ENCODE measurements at regions not wholly inside any gene's neighbourhood (a gene's known extent, or its start where the extent isn't known, plus 50 kb on each side); places are given as distances from the start of the nearest gene placed in this dataset.

DNA sequence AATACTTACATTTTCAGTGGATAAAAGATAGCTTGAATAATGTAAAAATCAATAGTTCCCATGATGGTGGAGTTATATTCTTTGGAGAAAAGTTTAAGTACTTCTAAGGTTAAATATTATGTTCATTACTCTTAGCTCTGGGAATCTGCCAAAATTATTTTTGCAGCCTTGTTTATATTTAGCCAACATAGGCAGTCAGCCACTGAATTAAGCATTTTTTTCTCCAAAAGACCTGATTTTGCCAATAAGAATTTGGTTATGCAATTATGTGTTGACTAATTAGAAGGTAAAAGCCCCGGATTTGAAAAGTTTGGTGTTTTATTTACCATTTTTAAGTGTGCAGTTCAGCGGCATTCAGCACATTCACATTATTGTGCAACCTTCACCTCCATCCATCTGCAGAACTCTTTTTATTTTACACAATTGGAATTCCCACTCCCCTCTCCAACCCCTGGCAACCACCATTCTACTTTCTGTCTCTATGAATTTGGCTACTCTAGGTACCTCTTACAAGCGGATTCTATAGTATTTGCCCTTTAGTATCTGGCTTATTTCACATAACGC is 90.1 kb upstream of the C1QTNF9B start:
- H3K27me3 ChIP-seq (replicated peaks in 1 of 4; ENCODE audit: control extremely low read depth in 1 of 4, control insufficient read depth in 3 of 4, insufficient read depth in 4 of 4, low read length in 3 of 4), result peaks cover 0 to 16% (median 0%) of the 10 kb centered on the region in 4 experiments
- ATAC-seq (ENCODE audit: low read depth) (no peak), DNase-seq (no peak)
- no peak overlapping the region for H3K4me2 ChIP-seq (replicated peaks; ENCODE audit: low read depth, low read length, poor library complexity, severe bottlenecking)
- intact Hi-C loops (cut with micrococcal nuclease), result no loop called here
- TF ChIP-seq, protein P1, sequence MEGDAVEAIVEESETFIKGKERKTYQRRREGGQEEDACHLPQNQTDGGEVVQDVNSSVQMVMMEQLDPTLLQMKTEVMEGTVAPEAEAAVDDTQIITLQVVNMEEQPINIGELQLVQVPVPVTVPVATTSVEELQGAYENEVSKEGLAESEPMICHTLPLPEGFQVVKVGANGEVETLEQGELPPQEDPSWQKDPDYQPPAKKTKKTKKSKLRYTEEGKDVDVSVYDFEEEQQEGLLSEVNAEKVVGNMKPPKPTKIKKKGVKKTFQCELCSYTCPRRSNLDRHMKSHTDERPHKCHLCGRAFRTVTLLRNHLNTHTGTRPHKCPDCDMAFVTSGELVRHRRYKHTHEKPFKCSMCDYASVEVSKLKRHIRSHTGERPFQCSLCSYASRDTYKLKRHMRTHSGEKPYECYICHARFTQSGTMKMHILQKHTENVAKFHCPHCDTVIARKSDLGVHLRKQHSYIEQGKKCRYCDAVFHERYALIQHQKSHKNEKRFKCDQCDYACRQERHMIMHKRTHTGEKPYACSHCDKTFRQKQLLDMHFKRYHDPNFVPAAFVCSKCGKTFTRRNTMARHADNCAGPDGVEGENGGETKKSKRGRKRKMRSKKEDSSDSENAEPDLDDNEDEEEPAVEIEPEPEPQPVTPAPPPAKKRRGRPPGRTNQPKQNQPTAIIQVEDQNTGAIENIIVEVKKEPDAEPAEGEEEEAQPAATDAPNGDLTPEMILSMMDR (IDR thresholded peaks at IDR 0.05), result no peak
- no peak for TF ChIP-seq EZH2 (IDR thresholded peaks at IDR 0.05; ENCODE audit: borderline replicate concordance, insufficient read depth, low read depth, low read length, poor library complexity, severe bottlenecking)
- H3K9me3 ChIP-seq (ENCODE audit: control extremely low read depth in 1 of 3, control insufficient read depth in 2 of 3, insufficient read depth in 1 of 3, low read length in 2 of 3), result no peaks in the 10 kb centered on the region
- H3K27ac Mint-ChIP-seq, result no peak overlapping the region
- no peaks in the 10 kb centered on the region for H3K9me3 Mint-ChIP-seq (ENCODE audit: insufficient read depth)
- H3K9ac ChIP-seq (ENCODE audit: low read length), result no peak overlapping the region
- H3K36me3 ChIP-seq (replicated peaks in 1 of 2; ENCODE audit: control extremely low read depth in 1 of 2, control insufficient read depth in 1 of 2, extremely low read depth in 1 of 2, insufficient read depth in 2 of 2, low read length in 1 of 2), result no peaks in the 10 kb centered on the region
- POLR2A ChIA-PET, result no interaction called here
- no peaks in the 10 kb centered on the region for H3K4me1 ChIP-seq (ENCODE audit: control insufficient read depth in 2 of 2, insufficient read depth in 2 of 2, low read length in 2 of 2)
- CTCF ChIA-PET, result no interaction called here
- no CpG with 5 or more reads among the region's 4 CpGs for WGBS (ENCODE audit: insufficient coverage)
- no peak overlapping the region for H3K4me3 Mint-ChIP-seq
- H2AFZ ChIP-seq (ENCODE audit: insufficient read depth, low read depth, low read length, poor library complexity, severe bottlenecking), result no peak overlapping the region
- peaks cover 43% of the 10 kb centered on the region for H3K27me3 Mint-ChIP-seq
- H3K27ac ChIP-seq (ENCODE audit: low read length in 2 of 2), result no peak overlapping the region
- H3K4me1 Mint-ChIP-seq, result no peaks in the 10 kb centered on the region
- H4K20me1 ChIP-seq (ENCODE audit: control insufficient read depth, insufficient read depth, low read length, poor library complexity, severe bottlenecking), result no peaks in the 10 kb centered on the region
- H3K79me2 ChIP-seq (ENCODE audit: control insufficient read depth, insufficient read depth, low read length), result no peaks in the 10 kb centered on the region
- H3K4me3 ChIP-seq (ENCODE audit: control extremely low read depth in 1 of 5, extremely low read depth in 1 of 5, insufficient read depth in 1 of 5, low read depth in 2 of 5, low read length in 4 of 5), result no peak overlapping the region

DNA sequence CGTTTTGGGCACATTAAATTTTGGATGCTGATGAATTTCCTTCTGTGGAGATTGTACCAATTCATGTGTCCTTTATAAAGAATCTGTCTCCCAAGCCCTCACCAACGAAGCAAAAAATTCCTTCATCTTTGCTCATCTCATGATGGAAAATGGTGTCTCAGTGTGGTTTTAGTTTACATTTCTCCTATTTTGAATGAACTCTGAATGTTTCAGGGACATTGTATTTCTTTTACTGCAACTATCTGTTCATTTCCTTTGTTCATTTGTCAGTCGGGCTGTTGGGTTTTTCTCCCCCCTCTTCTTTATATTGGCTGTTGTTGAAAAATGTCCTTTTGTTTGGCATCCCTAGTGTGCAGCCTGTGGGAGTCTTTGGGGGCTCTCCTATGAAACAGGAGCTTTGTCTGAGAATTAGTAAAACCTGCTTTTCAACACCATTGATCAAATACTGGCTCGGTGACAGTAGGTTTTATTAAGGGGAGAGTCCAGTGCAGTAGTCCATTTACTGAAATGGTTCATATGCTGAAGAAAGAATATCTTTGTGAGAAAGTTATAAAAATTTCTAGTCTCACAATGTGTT is 91.3 kb upstream of the C1QTNF9B start:
- H3K27me3 Mint-ChIP-seq, result peaks cover 43% of the 10 kb centered on the region
- Histone ChIP-seq H3K79me2 (ENCODE audit: control insufficient read depth, insufficient read depth, low read length) (no peaks in the 10 kb centered on the region), H3K27me3 (replicated peaks in 1 of 4; ENCODE audit: control extremely low read depth in 1 of 4, control insufficient read depth in 3 of 4, insufficient read depth in 4 of 4, low read length in 3 of 4) (peaks cover 0 to 23% (median 0%) of the 10 kb centered on the region in 4 experiments), H3K4me1 (ENCODE audit: control insufficient read depth in 2 of 2, insufficient read depth in 2 of 2, low read length in 2 of 2) (no peaks in the 10 kb centered on the region), H3K4me2 (replicated peaks; ENCODE audit: low read depth, low read length, poor library complexity, severe bottlenecking) (no peak overlapping the region), H3K36me3 (replicated peaks in 1 of 2; ENCODE audit: control extremely low read depth in 1 of 2, control insufficient read depth in 1 of 2, extremely low read depth in 1 of 2, insufficient read depth in 2 of 2, low read length in 1 of 2) (no peaks in the 10 kb centered on the region), H3K9ac (ENCODE audit: low read length) (no peak overlapping the region), H3K4me3 (ENCODE audit: control extremely low read depth in 1 of 5, extremely low read depth in 1 of 5, insufficient read depth in 1 of 5, low read depth in 2 of 5, low read length in 4 of 5) (no peak overlapping the region), H2AFZ (ENCODE audit: insufficient read depth, low read depth, low read length, poor library complexity, severe bottlenecking) (no peak overlapping the region), H4K20me1 (ENCODE audit: control insufficient read depth, insufficient read depth, low read length, poor library complexity, severe bottlenecking) (no peaks in the 10 kb centered on the region), H3K27ac (ENCODE audit: low read length in 2 of 2) (no peak overlapping the region), H3K9me3 (ENCODE audit: control extremely low read depth in 1 of 3, control insufficient read depth in 2 of 3, insufficient read depth in 1 of 3, low read length in 2 of 3) (no peaks in the 10 kb centered on the region)
- no peak for TF ChIP-seq EZH2 (IDR thresholded peaks at IDR 0.05; ENCODE audit: borderline replicate concordance, insufficient read depth, low read depth, low read length, poor library complexity, severe bottlenecking)
- TF ChIP-seq, protein P1 (IDR thresholded peaks at IDR 0.05), result no peak
- H3K4me1 Mint-ChIP-seq, result no peaks in the 10 kb centered on the region
- no peak for DNase-seq
- intact Hi-C loops (cut with micrococcal nuclease), result no loop called here
- ChIA-PET POLR2A (no interaction called here), CTCF (no interaction called here)
- no CpG with 5 or more reads among the region's 4 CpGs for WGBS (ENCODE audit: insufficient coverage)
- H3K4me3 Mint-ChIP-seq, result no peak overlapping the region
- no peaks in the 10 kb centered on the region for H3K9me3 Mint-ChIP-seq (ENCODE audit: insufficient read depth)
- ATAC-seq (ENCODE audit: low read depth), result no peak
- no peak overlapping the region for H3K27ac Mint-ChIP-seq
